Aorta (tissue), 5 donors: ENCODE measurements at regions not wholly inside any gene's neighbourhood (a gene's known extent, or its start where the extent isn't known, plus 50 kb on each side); places are given as distances from the start of the nearest gene placed in this dataset.

ENCODE experiments used
- ATAC-seq: fragments of 200-7000 bp; cut with Tn5 transposase; one replicate; pipeline ENCODE4 v1.9.1; 2022; ENCODE audit warnings: moderate library complexity; ENCODE audit not compliant: low FRiP score
- DNase-seq, 2 donors: peaks; one replicate each; pipeline ENCODE4 v3.0.0-alpha.2; 2020
- H3K27ac ChIP-seq, 2 donors: one replicate each; pipeline ENCODE4 v1.5.1; 2013; ENCODE audit warnings: low read length in 2 of 2, mild to moderate bottlenecking in 2 of 2, moderate library complexity in 2 of 2, control low read depth in 1 of 2, inconsistent platforms in 1 of 2, low read depth in 1 of 2
- H3K27me3 ChIP-seq, 2 donors: one replicate each; pipeline ENCODE4 v1.6.1; 2013; ENCODE audit warnings: control low read depth in 1 of 2, low read length in 1 of 2, mild to moderate bottlenecking in 1 of 2, moderate library complexity in 1 of 2; ENCODE audit not compliant: insufficient read depth in 2 of 2, control insufficient read depth in 1 of 2
- H3K36me3 ChIP-seq, 2 donors: one replicate each; pipeline ENCODE4 v1.6.1; 2013; ENCODE audit warnings: control low read depth in 1 of 2, low read length in 1 of 2, mild to moderate bottlenecking in 1 of 2; ENCODE audit not compliant: insufficient read depth in 2 of 2, control insufficient read depth in 1 of 2
- H3K4me1 ChIP-seq, 2 donors: one replicate each; pipeline ENCODE4 v1.6.1; 2013; ENCODE audit warnings: low read length in 2 of 2, control low read depth in 1 of 2, mild to moderate bottlenecking in 1 of 2, moderate library complexity in 1 of 2; ENCODE audit not compliant: insufficient read depth in 2 of 2, control insufficient read depth in 1 of 2
- H3K4me3 ChIP-seq, 2 donors: one replicate each; pipeline ENCODE4 v1.5.1; 2013; ENCODE audit warnings: low read length in 2 of 2, control low read depth in 1 of 2, mild to moderate bottlenecking in 1 of 2
- H3K9me3 ChIP-seq: one replicate; pipeline ENCODE4 v1.6.1; 2013; ENCODE audit warnings: mild to moderate bottlenecking, low read length; ENCODE audit not compliant: control insufficient read depth
- WGBS, 2 donors: extraction: QIAGEN DNeasy Blood & Tissue Kit; methylation state at CpG; one replicate each; pipeline ENCODE4 v1.1.7; 2013; 5-methylcytosine and 5-hydroxymethylcytosine counted together
- intact Hi-C, 2 donors: fragments of 100-400 bp; cut with DNase I; formaldehyde crosslinking; loops; one replicate each; pipeline versions ENCODE4 v1.14.2 to v1.15.0; 2022
- donor health status: healthy with polysubstance abuse.
- donor health status: Bipolar disorder and iron deficiency.
- donor health status: DM: no; HTN: no; CAD: no.
- donor health status: DM: no; HTN: no; CAD: no.
- donor health status: DM: yes; HTN: yes; CAD: no.

DNA sequence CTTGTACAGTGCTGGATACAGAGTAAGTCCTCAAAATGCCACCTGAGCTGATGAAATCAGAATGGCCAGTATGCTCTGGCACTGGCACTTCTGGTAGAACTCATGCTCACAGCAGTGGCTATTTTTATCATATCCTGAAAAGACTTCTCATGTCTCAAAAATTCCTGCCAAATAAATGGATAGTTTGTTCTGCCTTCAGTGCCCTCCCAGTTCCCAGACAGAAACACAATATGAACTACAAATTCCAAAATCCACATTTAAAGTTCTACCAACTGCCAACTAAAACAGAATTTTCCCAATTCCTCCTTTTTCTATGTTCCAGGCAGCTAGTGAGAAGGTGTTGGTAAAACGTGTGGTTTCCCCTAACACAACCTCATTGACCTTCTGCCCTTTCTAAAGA, 51.4 kb upstream of the RGS1 start:
- DNase-seq, result no peak

More for the DNA sequence above, 51.4 kb upstream of the RGS1 start:
- Histone ChIP-seq H3K36me3 (no peaks in the 10 kb centered on the region), H3K9me3 (no peaks in the 10 kb centered on the region), H3K4me3 (no peak overlapping the region), H3K27ac (peak overlapping the region in 1 of 2 donors; percentile 44), H3K27me3 (no peaks in the 10 kb centered on the region), H3K4me1 (peaks cover 6 to 20% of the 10 kb centered on the region in 2 donors)
- ATAC-seq, result peak; percentile 88
- 0% methylated on average over 1 of the region's 1 CpG for WGBS, 2 donors
- intact Hi-C loops, result loop anchor here in 1 of 2 donors (5.0 kb wide), 2 partner anchors 33 to 37 kb away; no protein-coding TSS in a partner anchor
